ENCODE measurements at regions not wholly inside any gene's neighbourhood (a gene's known extent, or its start where the extent isn't known, plus 50 kb on each side); places are given as distances from the start of the nearest gene placed in this dataset.

DNA sequence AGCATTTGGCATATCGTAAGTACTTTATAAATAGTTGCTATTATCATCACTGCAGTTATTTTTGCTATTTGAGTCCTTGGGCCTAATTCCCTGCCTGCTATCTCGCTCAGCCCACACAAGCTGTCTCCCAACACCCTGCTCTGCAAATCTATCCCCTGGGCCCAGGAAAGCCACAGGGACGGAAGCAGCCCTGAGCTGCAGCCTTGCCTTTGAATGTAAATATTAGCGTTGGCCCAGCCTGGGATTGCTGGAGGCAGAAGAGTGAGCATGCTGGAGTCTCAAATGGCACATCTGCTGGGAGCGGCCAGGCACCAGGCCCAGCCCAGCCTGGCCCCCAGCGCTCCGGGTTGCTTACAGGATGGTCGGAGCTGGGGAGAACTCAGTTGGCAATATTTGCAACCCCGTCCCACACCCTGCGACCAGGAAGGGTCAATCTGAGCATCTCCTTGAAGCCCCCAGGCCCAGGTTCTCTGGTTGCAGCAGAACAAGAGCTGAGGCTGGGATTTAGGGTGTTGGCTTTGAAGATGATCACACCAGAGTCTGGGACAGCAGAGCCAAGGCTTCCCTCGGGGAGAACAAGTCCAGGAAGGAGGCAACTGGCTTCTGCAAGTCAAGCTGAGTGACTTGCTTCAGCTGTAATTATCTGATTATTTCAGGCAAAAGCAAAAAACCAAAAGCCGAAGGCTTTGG is 529.6 kb downstream of the SHQ1 start:
- TF ChIP-seq, protein P1, sequence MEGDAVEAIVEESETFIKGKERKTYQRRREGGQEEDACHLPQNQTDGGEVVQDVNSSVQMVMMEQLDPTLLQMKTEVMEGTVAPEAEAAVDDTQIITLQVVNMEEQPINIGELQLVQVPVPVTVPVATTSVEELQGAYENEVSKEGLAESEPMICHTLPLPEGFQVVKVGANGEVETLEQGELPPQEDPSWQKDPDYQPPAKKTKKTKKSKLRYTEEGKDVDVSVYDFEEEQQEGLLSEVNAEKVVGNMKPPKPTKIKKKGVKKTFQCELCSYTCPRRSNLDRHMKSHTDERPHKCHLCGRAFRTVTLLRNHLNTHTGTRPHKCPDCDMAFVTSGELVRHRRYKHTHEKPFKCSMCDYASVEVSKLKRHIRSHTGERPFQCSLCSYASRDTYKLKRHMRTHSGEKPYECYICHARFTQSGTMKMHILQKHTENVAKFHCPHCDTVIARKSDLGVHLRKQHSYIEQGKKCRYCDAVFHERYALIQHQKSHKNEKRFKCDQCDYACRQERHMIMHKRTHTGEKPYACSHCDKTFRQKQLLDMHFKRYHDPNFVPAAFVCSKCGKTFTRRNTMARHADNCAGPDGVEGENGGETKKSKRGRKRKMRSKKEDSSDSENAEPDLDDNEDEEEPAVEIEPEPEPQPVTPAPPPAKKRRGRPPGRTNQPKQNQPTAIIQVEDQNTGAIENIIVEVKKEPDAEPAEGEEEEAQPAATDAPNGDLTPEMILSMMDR (IDR thresholded peaks at IDR 0.05 in 4 of 5, conservative IDR thresholded peaks at IDR 0.05 in 1 of 5), result no peak
- no peak for TF ChIP-seq POLR2A (IDR thresholded peaks at IDR 0.05)

Data from gastrocnemius medialis (tissue), 4 donors.